GM18907 (cell line): ENCODE measurements at regions not wholly inside any gene's neighbourhood (a gene's known extent, or its start where the extent isn't known, plus 50 kb on each side); places are given as distances from the start of the nearest gene placed in this dataset.

Source experiments
- ATAC-seq: cut with Tn5 transposase; IDR thresholded peaks from one replicate; pipeline ENCODE4 v1.9.1; 2021; ENCODE audit warnings: mild to moderate bottlenecking, moderate library complexity; ENCODE audit not compliant: unreplicated experiment

DNA sequence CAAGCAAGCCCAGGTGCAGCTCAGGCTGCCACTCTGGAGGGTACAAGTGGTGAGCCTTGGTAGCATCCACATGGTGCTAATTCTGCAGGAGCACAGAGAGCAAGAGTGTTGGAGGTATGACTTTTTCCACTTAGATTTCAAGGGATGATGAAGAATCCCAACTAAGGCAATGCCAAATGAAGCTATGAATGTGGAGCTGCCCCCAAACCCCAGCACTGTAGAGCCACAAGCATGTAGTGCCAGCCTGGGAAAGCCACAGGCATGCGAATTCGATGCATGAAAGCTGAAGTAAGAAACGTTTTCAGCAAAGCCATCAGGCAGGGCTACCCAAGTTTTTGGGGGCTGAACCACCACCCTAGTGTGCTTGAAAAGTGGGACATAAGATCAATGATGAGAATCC is 251.1 kb downstream of the HAO1 start:
- no peak for ATAC-seq

DNA sequence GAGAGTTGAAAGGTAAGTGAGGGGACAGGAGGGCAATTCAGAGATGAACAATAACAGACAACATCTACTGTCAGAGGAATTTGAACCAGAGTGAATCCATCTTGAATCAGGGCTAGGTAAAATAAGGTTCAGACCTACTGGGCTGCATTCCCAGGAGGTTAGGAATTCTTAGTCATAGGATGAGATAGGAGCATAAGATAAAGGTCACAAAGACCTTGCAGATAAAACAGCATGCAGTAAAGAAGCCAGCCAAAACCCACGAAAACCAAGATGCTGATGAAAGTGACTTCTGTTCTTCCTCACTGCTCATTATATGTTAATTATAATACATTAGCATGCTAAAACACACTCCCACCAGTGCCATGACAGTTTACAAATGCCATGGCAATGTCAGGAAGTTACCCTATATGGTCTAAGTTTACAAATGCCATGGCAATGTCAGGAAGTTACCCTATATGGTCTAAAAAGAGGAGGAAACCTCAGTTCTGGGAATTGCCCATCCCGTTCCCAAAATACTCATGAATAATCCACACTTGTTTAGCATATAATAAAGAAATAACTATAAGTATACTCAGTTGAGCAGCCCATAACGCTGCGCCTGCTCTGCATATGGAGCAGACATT is 248.5 kb downstream of the HAO1 start:
- ATAC-seq, result no peak

DNA sequence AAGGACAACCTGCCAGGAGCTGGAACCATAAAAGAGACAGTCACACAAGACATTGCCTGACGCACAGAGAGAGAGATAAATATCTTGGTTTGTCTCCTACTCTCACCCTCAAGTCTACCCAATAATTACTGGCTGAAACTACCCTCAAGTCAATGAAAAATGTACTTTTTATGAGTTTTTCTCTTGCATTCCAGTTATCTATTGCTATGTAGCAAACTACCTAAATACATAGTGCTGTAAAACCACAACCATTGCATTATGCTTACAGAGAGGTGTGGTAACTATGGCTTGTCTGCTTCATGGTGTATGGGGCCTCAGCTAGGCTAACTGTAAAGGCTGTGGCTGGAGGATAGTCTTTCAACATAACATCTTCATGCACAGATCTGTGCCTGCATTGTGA is 247.8 kb downstream of the HAO1 start:
- no peak for ATAC-seq

DNA sequence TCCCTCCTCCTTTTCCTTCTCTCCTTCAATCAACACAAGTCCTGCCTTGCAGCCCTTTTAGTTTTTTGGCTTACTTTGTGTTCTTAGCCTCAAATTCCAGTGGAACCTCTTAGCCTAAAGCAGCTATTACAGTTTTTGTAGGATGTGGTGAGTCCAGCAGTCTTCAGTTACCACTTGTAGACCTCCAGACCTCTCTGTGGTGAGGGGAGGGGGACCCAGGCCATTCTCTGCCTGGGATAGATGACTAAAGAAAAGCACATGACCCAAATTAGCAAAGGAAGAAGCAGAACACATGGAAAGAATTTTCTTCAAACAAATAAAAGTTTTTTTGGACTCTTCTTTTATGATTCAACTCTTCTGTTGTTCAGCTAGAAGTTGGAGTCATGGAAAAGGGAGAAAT is 246.5 kb downstream of the HAO1 start:
- no peak for ATAC-seq

DNA sequence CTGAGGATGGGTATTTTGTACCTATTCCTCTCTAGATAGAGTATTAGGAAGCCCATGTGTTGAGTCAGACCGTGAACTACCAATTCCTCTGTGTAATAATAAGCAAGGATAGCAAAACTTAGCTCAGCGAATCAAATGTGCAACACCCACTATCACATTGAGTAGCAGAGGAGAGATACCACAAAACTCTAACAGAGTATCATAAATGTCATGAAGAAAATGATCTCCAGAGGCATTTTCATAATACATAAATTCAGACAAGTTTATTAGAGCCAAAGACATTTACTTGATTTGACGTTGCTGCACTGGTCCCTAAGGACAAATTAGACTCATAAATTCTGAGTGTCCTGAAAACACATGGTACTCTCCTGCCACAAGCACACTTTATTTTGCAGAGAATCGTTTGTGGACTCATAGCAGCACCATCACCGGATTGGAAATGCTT is 245.2 kb downstream of the HAO1 start:
- no peak for ATAC-seq

DNA sequence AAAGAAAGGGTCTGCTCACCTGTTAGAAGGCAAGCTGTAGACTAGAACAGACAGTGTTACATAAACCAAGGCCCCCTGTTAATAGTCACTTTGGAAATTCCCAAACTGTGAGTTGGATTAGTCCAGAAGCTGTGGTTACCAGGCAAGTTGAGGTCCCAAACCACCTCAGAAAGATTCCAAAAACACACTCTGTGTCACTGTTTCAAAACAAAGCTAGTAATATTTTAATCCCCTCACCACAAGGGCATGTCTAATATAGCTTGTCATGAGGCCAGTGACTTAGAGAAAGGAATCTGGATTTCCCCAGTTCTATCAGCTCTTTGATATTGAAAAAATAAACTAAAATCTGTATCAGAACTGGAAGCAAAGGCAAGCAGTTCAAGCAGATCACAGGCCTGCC is 244.6 kb downstream of the HAO1 start:
- no peak for ATAC-seq

DNA sequence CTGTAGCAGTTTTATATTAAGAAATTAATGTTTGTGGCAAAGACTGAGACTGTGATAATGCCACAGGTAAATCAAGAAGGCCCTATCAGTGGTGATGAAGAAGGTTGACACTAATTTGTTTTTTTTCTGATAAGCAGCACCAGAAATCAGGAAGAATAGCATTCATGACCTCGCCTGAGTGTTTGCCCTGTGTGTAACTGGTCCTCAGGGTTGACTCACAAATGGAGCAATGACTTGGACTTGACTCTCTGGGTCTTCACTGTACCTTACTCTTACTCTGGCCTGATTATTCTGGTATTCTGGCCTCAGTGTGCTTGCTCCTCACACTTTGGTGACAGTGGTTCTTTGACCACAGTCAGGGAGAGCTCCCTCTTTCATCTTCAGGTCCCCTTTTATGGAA is 243.9 kb downstream of the HAO1 start:
- no peak for ATAC-seq

DNA sequence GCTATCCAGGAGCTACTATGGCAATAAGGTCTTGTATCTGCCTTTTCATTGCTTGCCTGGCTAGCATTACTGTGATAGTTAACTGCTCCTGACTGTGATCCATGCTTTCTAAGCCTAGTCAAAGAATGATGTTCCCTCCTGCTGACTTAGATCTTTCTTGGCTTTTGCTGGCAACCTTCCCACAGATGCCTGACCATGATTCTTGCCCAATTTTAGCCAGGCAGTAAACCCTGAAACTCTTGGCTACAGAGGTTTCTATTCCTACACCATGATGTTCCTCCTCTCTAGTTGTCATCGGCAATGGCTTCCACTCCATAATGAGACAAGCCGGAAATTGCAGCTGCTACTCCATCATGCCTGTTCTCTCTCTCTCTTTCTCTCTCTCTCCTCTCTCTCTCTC is 238.1 kb downstream of the HAO1 start:
- no peak for ATAC-seq

DNA sequence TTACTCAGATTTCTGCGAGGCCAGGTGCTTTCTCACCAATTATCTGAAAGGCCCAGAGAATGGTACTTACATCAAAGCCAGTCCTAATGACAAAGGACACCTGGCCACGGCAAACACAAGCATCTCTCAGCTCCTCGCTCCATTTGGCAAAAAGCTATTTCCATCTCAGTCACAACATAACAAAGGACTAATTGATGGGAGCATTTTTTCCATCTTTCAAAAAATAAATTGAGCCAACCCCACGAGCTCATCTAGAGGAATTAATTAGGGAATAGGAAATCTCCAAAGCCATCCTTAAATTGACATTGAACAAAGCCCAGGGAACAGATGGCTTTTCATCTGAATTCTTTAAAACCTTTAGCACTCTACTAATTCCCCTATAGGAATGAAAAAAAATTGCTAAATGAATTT is 236.7 kb downstream of the HAO1 start:
- no peak for ATAC-seq

DNA sequence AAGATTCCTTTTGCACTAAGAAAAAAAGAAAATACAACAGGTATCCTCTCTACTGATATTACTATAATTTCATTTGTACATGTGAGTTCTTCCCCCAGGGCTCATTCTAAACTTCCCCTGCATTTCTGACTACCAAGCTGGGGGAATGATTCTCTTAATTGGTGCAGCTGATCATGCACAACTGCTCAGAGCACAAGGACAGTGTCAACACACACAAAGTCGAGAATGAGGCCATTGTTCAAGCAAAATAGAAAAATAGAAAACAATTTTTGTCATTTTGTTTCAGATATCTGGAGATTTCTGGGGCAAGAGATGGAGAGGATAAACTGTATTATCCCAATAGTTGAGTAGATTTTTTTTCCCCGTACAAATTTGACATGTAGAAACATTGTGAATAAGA is 236.3 kb downstream of the HAO1 start:
- ATAC-seq, result no peak

DNA sequence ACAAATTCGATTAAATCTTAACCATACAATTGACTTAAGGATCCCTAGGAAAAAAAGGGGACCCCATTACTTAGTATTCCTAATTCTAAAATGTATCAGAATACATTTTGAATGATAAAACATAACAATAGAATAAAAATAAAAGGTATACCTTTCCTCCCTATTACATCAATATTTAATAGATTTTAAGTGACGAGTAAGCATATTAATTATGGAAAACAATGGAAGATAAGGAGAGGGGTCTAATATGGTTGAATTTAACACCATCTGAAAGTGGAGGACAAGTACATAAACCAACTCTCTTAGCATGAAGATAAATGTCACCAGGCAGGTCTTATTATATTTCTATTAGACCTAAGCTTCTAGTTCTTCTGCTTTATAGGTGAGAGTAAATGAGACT is 232.1 kb downstream of the HAO1 start:
- ATAC-seq, result no peak

DNA sequence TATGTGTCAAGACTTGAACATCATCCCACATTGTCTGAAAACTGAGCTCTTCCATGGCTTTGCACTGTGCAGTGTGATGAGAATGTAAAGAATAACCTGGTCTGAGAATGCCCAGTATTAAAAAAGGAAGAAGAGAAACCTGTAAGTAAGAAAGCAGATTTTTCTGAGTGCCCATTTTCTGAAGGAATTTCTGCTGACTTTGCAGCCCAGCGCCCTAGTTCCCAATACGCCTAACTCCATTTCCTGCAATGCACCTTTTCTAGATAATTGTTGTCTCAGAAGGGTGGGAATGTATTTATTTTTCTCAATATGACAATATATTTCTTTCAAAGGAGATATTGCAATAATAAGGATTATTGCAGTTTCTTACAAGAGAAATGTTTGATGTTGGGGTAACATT is 231.5 kb downstream of the HAO1 start:
- no peak for ATAC-seq

DNA sequence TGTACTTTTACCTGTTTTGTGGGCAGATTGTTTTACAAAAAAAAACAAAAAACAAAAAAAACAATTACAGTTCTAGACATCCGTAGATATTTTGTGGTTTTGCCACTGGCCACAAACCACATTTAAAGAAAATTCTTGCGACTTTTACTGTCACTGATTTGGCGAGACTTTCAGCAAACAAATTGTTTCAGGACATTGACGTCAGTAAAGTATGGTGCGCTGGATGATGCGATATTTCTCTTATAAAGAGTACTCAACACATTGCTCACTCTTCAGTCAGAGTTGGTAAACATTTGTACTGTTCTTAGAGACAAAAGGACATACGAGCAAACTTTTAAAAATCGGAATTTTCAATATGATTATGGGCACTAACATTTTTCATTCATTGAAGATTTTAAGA is 229.8 kb downstream of the HAO1 start:
- ATAC-seq, result no peak

DNA sequence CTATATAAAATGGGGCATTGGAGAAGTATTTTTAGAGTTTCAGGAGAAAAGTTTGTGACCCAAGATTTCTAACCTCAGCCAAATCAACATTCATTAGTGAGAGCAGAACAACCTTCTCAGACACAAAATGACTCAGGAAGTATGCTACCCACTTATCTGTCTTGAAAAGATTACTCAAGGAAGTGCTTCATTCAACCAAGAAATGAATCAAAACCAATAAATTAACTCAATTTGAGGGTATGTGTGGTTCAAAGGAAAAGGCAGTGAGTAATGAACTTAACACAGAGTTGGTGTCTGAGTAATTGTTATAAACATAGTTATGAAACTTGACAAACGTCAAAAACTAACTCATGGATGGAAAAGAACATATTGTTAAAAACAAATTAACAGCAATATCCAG is 227.6 kb downstream of the HAO1 start:
- no peak for ATAC-seq

DNA sequence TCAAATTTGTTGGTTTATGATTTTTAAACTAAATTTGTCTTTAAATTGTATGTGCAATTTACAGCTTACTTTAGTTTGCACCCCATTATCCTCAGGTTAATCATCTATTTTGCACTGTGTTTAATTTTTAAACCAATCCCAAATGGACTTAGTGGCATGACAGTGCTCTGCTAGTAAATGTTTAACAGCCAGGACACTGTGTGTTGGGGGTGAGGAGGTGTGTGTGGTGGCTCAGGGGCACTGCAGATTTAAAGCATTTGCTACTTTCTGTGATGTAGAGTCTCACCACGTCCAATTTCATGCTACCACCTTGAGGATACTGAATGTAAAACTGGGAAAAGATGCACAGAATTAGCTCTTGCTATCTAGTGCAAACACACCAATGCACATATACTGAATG is 225.7 kb downstream of the HAO1 start:
- no peak for ATAC-seq

DNA sequence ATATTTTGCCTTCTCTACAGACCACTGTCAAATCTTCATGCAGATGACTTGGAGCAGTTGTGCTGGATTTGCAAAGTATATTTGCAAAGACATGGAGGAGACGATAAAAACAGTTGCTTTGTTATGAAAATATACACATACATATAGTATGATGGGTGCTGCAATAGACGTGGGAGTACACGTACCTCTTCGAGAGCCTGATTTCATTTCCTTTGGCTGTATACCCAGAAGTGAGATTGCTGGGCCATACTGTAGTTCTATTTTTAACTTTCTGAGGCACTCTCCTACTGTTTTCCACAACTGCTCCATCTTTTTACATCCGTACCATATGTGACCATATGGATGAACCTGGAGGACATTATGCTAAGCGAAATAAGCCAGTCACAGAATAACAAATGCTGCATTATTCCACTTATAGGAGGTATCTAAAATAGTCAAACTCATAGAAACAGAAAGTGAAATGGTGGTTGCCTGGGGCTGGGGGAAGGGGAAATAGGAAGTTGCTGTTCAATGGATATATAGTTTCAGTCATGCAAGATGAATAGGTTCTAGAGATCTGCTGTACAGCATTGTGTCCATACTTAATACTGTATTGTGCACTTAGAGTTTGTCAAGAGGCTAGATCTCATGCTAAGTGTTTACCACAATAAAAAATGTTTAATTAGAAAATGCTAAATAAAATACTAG is 223.8 kb downstream of the HAO1 start:
- peak; percentile 55 for ATAC-seq

DNA sequence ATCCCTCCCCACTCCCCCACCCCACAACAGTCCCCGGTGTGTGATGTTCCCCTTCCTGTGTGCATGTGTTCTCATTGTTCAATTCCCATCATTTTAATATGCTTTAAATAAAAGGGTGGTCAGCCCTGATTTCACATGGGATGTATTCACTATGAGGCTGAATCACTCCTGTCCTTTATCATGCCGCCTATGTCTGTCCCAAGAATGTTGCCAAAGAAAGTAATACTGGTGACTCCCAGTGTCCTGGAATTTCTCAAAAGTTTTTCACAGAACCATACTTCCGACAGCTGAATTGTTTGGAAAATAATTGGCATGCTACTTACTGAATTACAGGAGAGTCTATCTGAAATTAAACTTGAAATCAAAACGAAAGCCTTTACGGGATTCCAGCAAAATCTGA is 217.7 kb downstream of the HAO1 start:
- no peak for ATAC-seq

DNA sequence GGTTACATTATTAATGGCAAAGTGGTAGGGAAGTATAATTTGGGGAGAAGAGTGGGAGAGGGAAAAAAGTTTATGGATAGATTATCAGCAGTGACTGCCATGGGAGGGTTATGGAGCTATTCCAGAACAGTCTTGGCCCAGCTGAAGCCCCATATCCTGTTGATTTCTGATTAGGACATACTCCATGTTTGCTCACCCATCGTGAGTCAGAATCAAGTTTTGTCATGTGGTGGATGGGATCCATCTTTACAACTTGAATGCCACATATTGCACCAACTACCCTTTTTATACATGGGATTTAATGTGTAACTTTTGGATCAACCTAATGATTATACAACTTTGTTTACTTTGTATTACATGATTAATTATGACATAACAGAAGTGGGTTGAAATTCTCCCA is 217.0 kb downstream of the HAO1 start:
- no peak for ATAC-seq

DNA sequence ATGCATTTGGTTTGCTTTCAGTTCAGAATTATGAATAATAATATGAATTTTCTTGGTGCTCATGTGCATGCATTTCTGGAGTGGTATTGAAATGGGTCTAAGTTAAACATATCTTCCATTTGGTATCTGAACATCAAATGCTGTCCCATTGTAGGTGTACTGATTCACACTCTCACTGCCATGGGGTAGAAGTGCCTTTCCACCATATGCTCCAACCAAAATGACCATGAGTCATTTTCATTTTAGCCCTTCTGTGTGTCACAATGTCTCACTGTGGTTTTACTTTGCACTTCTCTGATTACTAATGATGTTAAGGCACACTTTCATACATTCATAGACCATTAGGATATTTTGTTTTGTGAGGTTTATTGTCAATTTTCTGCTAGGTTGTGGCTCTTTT is 211.9 kb downstream of the HAO1 start:
- ATAC-seq, result no peak

DNA sequence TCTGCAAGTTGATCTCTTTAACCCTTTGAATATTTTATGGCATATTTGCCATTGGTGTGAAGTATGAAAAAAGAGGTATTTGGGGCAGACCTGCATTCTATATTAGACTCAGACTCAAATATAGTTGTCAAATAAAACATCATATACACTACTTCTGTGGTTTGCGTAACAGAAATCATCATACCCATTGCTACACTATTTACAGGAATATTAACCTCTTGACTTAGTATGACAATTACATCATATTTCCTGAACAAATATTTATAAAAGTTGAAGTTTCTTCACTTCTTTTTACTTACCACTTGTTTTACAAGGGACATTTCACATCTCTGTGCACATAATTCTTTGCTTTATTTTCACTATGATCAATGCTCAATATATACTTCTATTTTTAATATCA is 206.0 kb downstream of the HAO1 start:
- ATAC-seq, result no peak

DNA sequence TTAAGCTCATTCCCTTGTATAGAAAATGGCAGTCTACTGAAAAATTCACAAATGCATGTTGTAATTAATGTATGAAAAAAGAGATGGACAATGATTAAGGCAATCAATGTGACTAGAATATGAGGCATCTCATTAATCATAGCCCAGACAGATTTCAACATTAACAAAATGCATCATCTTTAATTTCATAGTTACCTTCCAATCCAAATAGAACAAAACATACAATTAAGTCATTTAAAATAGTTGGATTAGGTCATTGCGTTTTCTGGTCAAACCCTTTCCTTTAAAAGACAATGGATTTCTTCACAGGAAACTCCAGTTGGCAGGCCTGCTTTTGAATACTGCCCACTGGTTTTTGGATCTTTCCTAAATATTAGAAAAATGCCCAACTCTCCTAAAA is 203.9 kb downstream of the HAO1 start:
- no peak for ATAC-seq

DNA sequence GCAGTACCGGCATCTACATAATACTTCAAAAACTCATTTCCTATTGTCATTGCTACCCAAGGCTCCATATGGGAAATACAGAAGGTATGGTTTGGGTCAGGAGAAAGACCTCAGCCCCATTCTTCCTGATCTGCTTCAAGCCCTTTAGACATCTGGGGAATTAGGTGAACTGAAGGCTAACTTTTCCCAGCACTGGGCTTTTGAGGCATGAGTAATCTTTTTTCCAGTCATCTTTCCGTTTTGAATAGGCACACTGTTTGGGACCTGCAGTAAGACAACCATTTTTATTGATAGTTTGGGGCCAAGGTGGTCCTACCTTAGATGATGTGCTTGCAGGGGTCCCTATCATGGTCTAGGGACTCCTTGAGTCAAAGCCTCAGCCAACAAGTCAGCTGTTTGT is 198.4 kb downstream of the HAO1 start:
- ATAC-seq, result no peak

DNA sequence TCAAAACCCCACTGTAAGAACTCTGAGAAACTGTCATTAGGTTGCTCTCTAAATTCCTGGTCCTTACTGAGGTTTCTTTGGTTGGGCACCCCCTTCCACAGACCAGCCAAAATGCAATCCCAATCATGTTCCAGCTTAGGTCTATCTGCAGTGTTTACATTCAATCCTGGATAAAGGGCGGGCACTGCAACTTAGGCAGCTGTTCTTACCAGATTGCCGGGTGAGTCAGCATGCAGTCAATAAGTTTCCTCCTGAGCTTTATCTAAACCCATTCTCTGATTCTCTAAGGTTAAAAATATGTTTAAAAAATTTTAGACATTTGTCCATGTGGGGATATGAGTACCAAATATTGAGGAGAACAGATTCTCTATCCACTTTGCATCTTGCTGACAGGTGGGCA is 197.8 kb downstream of the HAO1 start:
- ATAC-seq, result no peak
